HCT116 (cell line): ENCODE measurements at regions not wholly inside any gene's neighbourhood (a gene's known extent, or its start where the extent isn't known, plus 50 kb on each side); places are given as distances from the start of the nearest gene placed in this dataset.

Experiments
- ATAC-seq: fragments of 200-7000 bp; cut with Tn5 transposase; 2 replicates; pipeline ENCODE4 v1.9.1; 2020; ENCODE audit warnings: mild to moderate bottlenecking, moderate library complexity
- BruUV-seq: library from RNA; stranded (reverse); fragments of 400-500 nt; replicated peaks from 2 replicates; lab custom pipeline; 2021; lab: Mats Ljungman, UMichigan
- CTCF ChIA-PET: fragments of 300-600 bp; sonication (Branson Sonifier 250); formaldehyde crosslinking; loops from one replicate; lab custom pipeline; 2021; ENCODE audit warnings: antibody characterized with exemption; lab: Charles Lee
- POLR2A ChIA-PET: fragments of 300-600, 350-600 bp; sonication (Branson Sonifier 250); formaldehyde crosslinking; loops from one replicate; lab custom pipeline; 2021; ENCODE audit warnings: antibody characterized with exemption; lab: Charles Lee
- RAD21 ChIA-PET, 2 experiments: fragments of 300-600 bp; sonication (Branson Sonifier 250); formaldehyde crosslinking; loops; one replicate each; lab custom pipeline; 2023; ENCODE audit warnings: low total read pairs in 2 of 2; ENCODE audit not compliant: uncharacterized antibody in 2 of 2, unreplicated experiment in 2 of 2, low non-redundant PET in 1 of 2; lab: Charles Lee
- DNase-seq: peaks from one replicate; pipeline ENCODE4 v3.0.0-alpha.2; 2010; ENCODE audit warnings: low read depth, low spot score
- H2AFZ ChIP-seq: fragments of 200-600 bp; shearing (Covaris generic), sonication (generic); 2 replicates; pipeline ENCODE4 v1.6.1; 2017; ENCODE audit warnings: low read depth, mixed run types, mixed read lengths, antibody characterized with exemption, low read length; ENCODE audit not compliant: poor library complexity, severe bottlenecking
- H3K27ac ChIP-seq: 2 replicates; pipeline ENCODE4 v1.5.1; 2012; ENCODE audit warnings: low read depth, low read length
- H3K27me3 ChIP-seq: fragments of 200-600 bp; sonication (generic); 2 replicates; pipeline ENCODE4 v1.6.1; 2016; ENCODE audit warnings: mixed run types, low read length, mixed read lengths; ENCODE audit not compliant: insufficient read depth
- H3K36me3 ChIP-seq, 2 experiments: fragments of 200-500 bp in 1 of 2; fragments of 200-600 bp in 1 of 2; sonication (Bioruptor generic) in 1 of 2; sonication (generic) in 1 of 2; 2 replicates each; pipeline versions ENCODE4 v1.5.1 to v1.6.1; 2014 to 2016; ENCODE audit warnings: low read length in 2 of 2, inconsistent platforms in 1 of 2, mixed read lengths in 1 of 2, mixed run types in 1 of 2; ENCODE audit not compliant: insufficient read depth in 2 of 2, control insufficient read depth in 1 of 2
- H3K4me1 ChIP-seq, 2 experiments: fragments of 200-600 bp in 1 of 2; sonication (generic) in 1 of 2; 2 replicates each; pipeline versions ENCODE4 v1.5.1 to v1.6.1; 2012 to 2017; ENCODE audit warnings: low read length in 2 of 2, inconsistent platforms in 1 of 2, mild to moderate bottlenecking in 1 of 2, mixed read lengths in 1 of 2, mixed run types in 1 of 2, moderate library complexity in 1 of 2; ENCODE audit not compliant: insufficient read depth in 2 of 2, control insufficient read depth in 1 of 2
- H3K4me2 ChIP-seq: fragments of 200-600 bp; sonication (generic); 2 replicates; pipeline ENCODE4 v1.6.1; 2017; ENCODE audit warnings: mixed run types, low read length, mixed read lengths
- H3K4me3 ChIP-seq, 2 experiments: fragments of 200-600 bp in 1 of 2; sonication (generic) in 1 of 2; replicated peaks in 1 of 2; 2 replicates each; pipeline ENCODE4 v1.5.1; 2011 to 2016; ENCODE audit warnings: low read length in 2 of 2, control low read depth in 1 of 2, low read depth in 1 of 2, mild to moderate bottlenecking in 1 of 2, mixed read lengths in 1 of 2, mixed run types in 1 of 2
- H3K79me2 ChIP-seq: fragments of 200-600 bp; sonication (generic); 2 replicates; pipeline ENCODE4 v1.6.1; 2017; ENCODE audit warnings: mild to moderate bottlenecking, mixed run types, low read length, moderate library complexity, mixed read lengths; ENCODE audit not compliant: insufficient read depth
- H3K9ac ChIP-seq: fragments of 200-600 bp; sonication (generic); 2 replicates; pipeline ENCODE4 v1.6.1; 2016; ENCODE audit warnings: low read length, mixed read lengths
- H3K9me2 ChIP-seq: fragments of 200-600 bp; sonication (generic), shearing (Covaris generic); 2 replicates; pipeline ENCODE4 v1.6.1; 2017; ENCODE audit warnings: mixed run types, mild to moderate bottlenecking, moderate library complexity; ENCODE audit not compliant: insufficient read depth
- H3K9me3 ChIP-seq, 2 experiments: fragments of 200-500 bp in 1 of 2; fragments of 200-600 bp in 1 of 2; sonication (Bioruptor generic) in 1 of 2; sonication (generic) in 1 of 2; 2 replicates each; pipeline ENCODE4 v1.6.1; 2014 to 2017; ENCODE audit warnings: low read length in 2 of 2, mixed read lengths in 2 of 2, inconsistent platforms in 1 of 2, low read depth in 1 of 2, mild to moderate bottlenecking in 1 of 2, mixed run types in 1 of 2, moderate library complexity in 1 of 2; ENCODE audit not compliant: control insufficient read depth in 1 of 2, insufficient read depth in 1 of 2
- H4K20me1 ChIP-seq: fragments of 200-600 bp; sonication (generic), shearing (Covaris generic); 2 replicates; pipeline ENCODE4 v1.6.1; 2017; ENCODE audit warnings: mixed run types, mild to moderate bottlenecking, moderate library complexity; ENCODE audit not compliant: insufficient read depth
- CTCF ChIP-seq, 3 experiments: fragments of 200-600 bp in 1 of 3; sonication (generic) in 1 of 3; IDR thresholded peaks in 2 of 3; conservative IDR thresholded peaks in 1 of 3; 2 replicates each; pipeline ENCODE4 v1.5.1; 2012 to 2017; ENCODE audit warnings: low read depth in 2 of 3, low read length in 2 of 3, antibody characterized with exemption in 1 of 3, borderline replicate concordance in 1 of 3, control low read depth in 1 of 3, mild to moderate bottlenecking in 1 of 3, mixed read lengths in 1 of 3, mixed run types in 1 of 3, moderate library complexity in 1 of 3; ENCODE audit not compliant: insufficient read depth in 1 of 3
- ELF1 ChIP-seq: IDR thresholded peaks from 2 replicates; pipeline ENCODE4 v1.6.1; 2012; ENCODE audit warnings: low read depth, borderline replicate concordance
- EZH2phosphoT487 ChIP-seq: fragments of 200-600 bp; IDR thresholded peaks from 2 replicates; pipeline ENCODE4 v1.6.1; 2018; ENCODE audit warnings: antibody characterized with exemption, borderline replicate concordance
- POLR2AphosphoS5 ChIP-seq: IDR thresholded peaks from 2 replicates; pipeline ENCODE4 v1.6.1; 2011; ENCODE audit warnings: mild to moderate bottlenecking, low read depth, low read length, moderate library complexity
- SIN3A ChIP-seq: IDR thresholded peaks from 2 replicates; pipeline ENCODE4 v1.6.1; 2012; ENCODE audit warnings: low read depth
- SP1 ChIP-seq: IDR thresholded peaks from 2 replicates; pipeline ENCODE4 v1.6.1; 2012; ENCODE audit warnings: low read depth
- TCF7L2 ChIP-seq: IDR thresholded peaks from 2 replicates; pipeline ENCODE4 v1.7.0; 2011; ENCODE audit warnings: borderline replicate concordance, inconsistent platforms; ENCODE audit not compliant: insufficient read depth, insufficient read length; ENCODE audit errors: extremely low read depth
- intact Hi-C: fragments of 100-400 bp; cut with micrococcal nuclease; formaldehyde crosslinking; loops from 2 replicates; pipeline ENCODE4 v1.10.0; 2022

GRCh38 chr16:80105751-80106150 lies 435.0 kb upstream of the DYNLRB2 start:
- RAD21 ChIA-PET: no interaction called here
- Histone ChIP-seq H3K9me3 (peaks cover 49 to 55% of the 10 kb centered on the region in 2 experiments; a peak in 3 of 4 replicates), H3K4me2 (no peak overlapping the region), H3K36me3 (no peaks in the 10 kb centered on the region; a peak in 1 of 4 replicates), H4K20me1 (no peaks in the 10 kb centered on the region), H3K27ac (no peak overlapping the region), H3K9me2 (no peaks in the 10 kb centered on the region), H2AFZ (no peak overlapping the region), H3K79me2 (no peaks in the 10 kb centered on the region), H3K27me3 (no peaks in the 10 kb centered on the region), H3K9ac (no peak overlapping the region), H3K4me1 (no peaks in the 10 kb centered on the region; a peak in 1 of 4 replicates), H3K4me3 (no peak overlapping the region)
- intact Hi-C loops: no loop called here
- POLR2A ChIA-PET: no interaction called here
- no peak for DNase-seq
- CTCF ChIA-PET: no interaction called here
- no peak for TF ChIP-seq EZH2phosphoT487
- no peak for TF ChIP-seq ELF1
- no peak for TF ChIP-seq SP1
- no TSS peak for BruUV-seq
- no peak for ATAC-seq

- intact Hi-C loops: no loop called here
- ATAC-seq: no peak
- Histone ChIP-seq H3K9ac (no peak overlapping the region), H3K36me3 (no peaks in the 10 kb centered on the region), H3K4me3 (no peak overlapping the region), H3K4me2 (no peak overlapping the region), H3K27ac (no peak overlapping the region), H3K9me2 (no peaks in the 10 kb centered on the region), H3K9me3 (peaks cover 48 to 55% of the 10 kb centered on the region in 2 experiments; a peak in 3 of 4 replicates), H2AFZ (no peak overlapping the region), H3K79me2 (no peaks in the 10 kb centered on the region), H4K20me1 (no peaks in the 10 kb centered on the region), H3K27me3 (no peaks in the 10 kb centered on the region), H3K4me1 (no peaks in the 10 kb centered on the region; a peak in 1 of 4 replicates)
- DNase-seq: no peak
- POLR2A ChIA-PET: no interaction called here
- CTCF ChIA-PET: no interaction called here
- TF ChIP-seq SIN3A (no peak), POLR2AphosphoS5 (no peak), CTCF (IDR thresholded peaks at IDR 0.05 in 2 of 3, conservative IDR thresholded peaks at IDR 0.05 in 1 of 3; ENCODE audit: borderline replicate concordance in 1 of 3, insufficient read depth in 1 of 3, low read depth in 2 of 3, low read length in 2 of 3) (no peak), TCF7L2 (no peak)
- BruUV-seq: no TSS peak
- RAD21 ChIA-PET: no interaction called here
Observed at GRCh38 chr16:80105160-80105559, 435.6 kb upstream of the DYNLRB2 start.
